H1 (cell line): ENCODE measurements at regions not wholly inside any gene's neighbourhood (a gene's known extent, or its start where the extent isn't known, plus 50 kb on each side); places are given as distances from the start of the nearest gene placed in this dataset.

Experiments used
- CTCF ChIA-PET: fragments of 300-600 bp; sonication (Branson Sonifier 250); formaldehyde crosslinking; loops from one replicate; lab custom pipeline; 2021; ENCODE audit not compliant: partially characterized antibody; lab: Charles Lee
- POLR2A ChIA-PET: fragments of 300-600 bp; sonication (Branson Sonifier 250); formaldehyde crosslinking; loops from one replicate; lab custom pipeline; 2021; ENCODE audit warnings: inconsistent platforms; ENCODE audit not compliant: partially characterized antibody; lab: Charles Lee
- DNase-seq, 2 experiments: peaks; one replicate each; pipeline versions ENCODE4 v3.0.0 to v3.0.0-alpha.2; 2010 to 2022; ENCODE audit warnings: low spot score in 2 of 2, low read depth in 1 of 2, mixed read lengths in 1 of 2
- FAIRE-seq: peaks from 2 replicates; lab custom pipeline; 2011; peaks lifted over from hg19 to GRCh38; lab: Jason Lieb, UNC
- H2AFZ ChIP-seq: 2 replicates; pipeline ENCODE4 v1.8.1; 2012; ENCODE audit warnings: low read length, inconsistent platforms
- H2AK5ac ChIP-seq: 2 replicates; pipeline ENCODE4 v1.6.1; 2013; ENCODE audit warnings: low read depth, low read length
- H2BK120ac ChIP-seq: replicated peaks from 2 replicates; pipeline ENCODE3; 2013; ENCODE audit warnings: low read depth, low read length, inconsistent platforms
- H2BK12ac ChIP-seq: 2 replicates; pipeline ENCODE4 v1.6.1; 2013; ENCODE audit warnings: low read depth, low read length
- H2BK15ac ChIP-seq: 2 replicates; pipeline ENCODE4 v1.6.1; 2013; ENCODE audit warnings: low read length
- H2BK20ac ChIP-seq: 2 replicates; pipeline ENCODE4 v1.6.1; 2013; ENCODE audit warnings: low read length
- H2BK5ac ChIP-seq: 2 replicates; pipeline ENCODE4 v1.6.1; 2013; ENCODE audit warnings: low read depth, low read length
- H3K14ac ChIP-seq: 2 replicates; pipeline ENCODE4 v1.6.1; 2013; ENCODE audit warnings: inconsistent platforms; ENCODE audit not compliant: insufficient read length
- H3K18ac ChIP-seq: 2 replicates; pipeline ENCODE4 v1.6.1; 2013; ENCODE audit warnings: low read length; ENCODE audit errors: extremely low read depth
- H3K23ac ChIP-seq: 2 replicates; pipeline ENCODE4 v1.6.1; 2013; ENCODE audit warnings: inconsistent platforms; ENCODE audit not compliant: insufficient read length
- H3K23me2 ChIP-seq: 2 replicates; pipeline ENCODE4 v1.6.1; 2013; ENCODE audit warnings: low read depth, low read length
- H3K27ac ChIP-seq: 2 replicates; pipeline ENCODE4 v1.6.1; 2011; ENCODE audit warnings: low read depth, low read length, inconsistent platforms
- H3K27me3 ChIP-seq, 4 experiments: replicated peaks in 1 of 4; 1 replicate in 1 of 4; 2 replicates in 3 of 4; pipeline versions ENCODE4 v1.6.1 to v1.8.1; 2011 to 2013; ENCODE audit warnings: low read length in 3 of 4, mild to moderate bottlenecking in 3 of 4, inconsistent platforms in 2 of 4, mixed read lengths in 2 of 4, moderate library complexity in 1 of 4; ENCODE audit not compliant: control insufficient read depth in 3 of 4, insufficient read depth in 3 of 4; ENCODE audit errors: extremely low read depth in 1 of 4
- H3K36me3 ChIP-seq, 4 experiments: 2 replicates each; pipeline versions ENCODE4 v1.6.1 to v1.8.1; 2011 to 2013; ENCODE audit warnings: mild to moderate bottlenecking in 4 of 4, low read length in 3 of 4, moderate library complexity in 2 of 4, control low read depth in 1 of 4, inconsistent platforms in 1 of 4; ENCODE audit not compliant: insufficient read depth in 4 of 4, control insufficient read depth in 2 of 4
- H3K4ac ChIP-seq: replicated peaks from 2 replicates; pipeline ENCODE3; 2013; ENCODE audit warnings: low read length, low read depth, mixed read lengths, inconsistent platforms; ENCODE audit not compliant: insufficient read length
- H3K4me1 ChIP-seq, 4 experiments: replicated peaks in 1 of 4; 1 replicate in 1 of 4; 2 replicates in 3 of 4; pipeline versions ENCODE4 v1.6.1 to v1.8.1; 2011 to 2013; ENCODE audit warnings: low read length in 3 of 4, inconsistent platforms in 2 of 4, mixed read lengths in 1 of 4; ENCODE audit not compliant: insufficient read depth in 4 of 4, control insufficient read depth in 3 of 4
- H3K4me2 ChIP-seq, 2 experiments: 2 replicates each; pipeline versions ENCODE4 v1.6.1 to v1.8.1; 2011 to 2013; ENCODE audit warnings: low read depth in 2 of 2, low read length in 2 of 2, control low read depth in 1 of 2, inconsistent platforms in 1 of 2, mild to moderate bottlenecking in 1 of 2; ENCODE audit not compliant: insufficient read depth in 1 of 2
- H3K4me3 ChIP-seq, 4 experiments: fragments of 200-600, 300-600 bp in 1 of 4; sonication (generic), shearing (Covaris generic), sonication (Bioruptor Twin) in 1 of 4; 2 replicates each; pipeline versions ENCODE4 v1.5.1 to v1.8.1; 2011 to 2016; ENCODE audit warnings: low read length in 4 of 4, low read depth in 3 of 4, control low read depth in 2 of 4, inconsistent platforms in 2 of 4, mild to moderate bottlenecking in 2 of 4, mixed read lengths in 1 of 4, moderate library complexity in 1 of 4; ENCODE audit not compliant: insufficient read depth in 2 of 4; ENCODE audit errors: extremely low read depth in 1 of 4
- H3K56ac ChIP-seq: replicated peaks from 2 replicates; pipeline ENCODE3; 2013; ENCODE audit warnings: low read depth, mild to moderate bottlenecking, mixed read lengths, low read length, inconsistent platforms; ENCODE audit not compliant: insufficient read length
- H3K79me1 ChIP-seq: 2 replicates; pipeline ENCODE4 v1.6.1; 2013; ENCODE audit warnings: low read depth, low read length, control low read depth
- H3K79me2 ChIP-seq, 2 experiments: 2 replicates each; pipeline versions ENCODE4 v1.6.1 to v1.8.1; 2012 to 2013; ENCODE audit warnings: low read length in 2 of 2, mild to moderate bottlenecking in 2 of 2, inconsistent platforms in 1 of 2; ENCODE audit not compliant: insufficient read depth in 2 of 2, control insufficient read depth in 1 of 2
- H3K9ac ChIP-seq, 4 experiments: replicated peaks in 1 of 4; 1 replicate in 1 of 4; 2 replicates in 3 of 4; pipeline versions ENCODE4 v1.6.1 to v1.8.1; 2011 to 2013; ENCODE audit warnings: low read depth in 3 of 4, low read length in 3 of 4, control low read depth in 2 of 4, mild to moderate bottlenecking in 2 of 4, moderate library complexity in 2 of 4, inconsistent platforms in 1 of 4; ENCODE audit errors: extremely low read depth in 1 of 4
- H3K9me3 ChIP-seq, 2 experiments: 2 replicates each; pipeline versions ENCODE4 v1.6.1 to v1.8.1; 2012 to 2013; ENCODE audit warnings: mild to moderate bottlenecking in 2 of 2, moderate library complexity in 2 of 2, control low read depth in 1 of 2, inconsistent platforms in 1 of 2, low read depth in 1 of 2, low read length in 1 of 2, mixed read lengths in 1 of 2; ENCODE audit not compliant: insufficient read depth in 2 of 2
- H4K20me1 ChIP-seq, 2 experiments: replicated peaks in 1 of 2; 2 replicates each; pipeline versions ENCODE3 to v1.8.1; 2011 to 2013; ENCODE audit warnings: inconsistent platforms in 2 of 2, low read length in 2 of 2, mild to moderate bottlenecking in 1 of 2; ENCODE audit not compliant: insufficient read depth in 2 of 2, control insufficient read depth in 1 of 2
- H4K5ac ChIP-seq: 2 replicates; pipeline ENCODE4 v1.6.1; 2013; ENCODE audit warnings: low read length, low read depth, mixed read lengths, inconsistent platforms; ENCODE audit not compliant: insufficient read length
- H4K8ac ChIP-seq: 2 replicates; pipeline ENCODE4 v1.8.0; 2013; ENCODE audit warnings: mild to moderate bottlenecking, moderate library complexity, low read length, inconsistent platforms; ENCODE audit not compliant: insufficient read depth; ENCODE audit errors: extremely low read depth
- H4K91ac ChIP-seq: replicated peaks from 2 replicates; pipeline ENCODE3; 2013; ENCODE audit warnings: low read length, mixed read lengths, inconsistent platforms; ENCODE audit not compliant: insufficient read length
- BACH1 ChIP-seq: IDR thresholded peaks from 2 replicates; pipeline ENCODE4 v1.6.1; 2012; ENCODE audit warnings: low read length, improper control_type of control experiment
- CTBP2 ChIP-seq: IDR thresholded peaks from 2 replicates; pipeline ENCODE4 v1.7.0; 2011; ENCODE audit warnings: borderline replicate concordance, mild to moderate bottlenecking, moderate library complexity, mixed read lengths, low read length; ENCODE audit not compliant: insufficient read depth, insufficient read length
- CTCF ChIP-seq, 3 experiments: IDR thresholded peaks; 1 replicate in 2 of 3; 2 replicates in 1 of 3; pipeline versions ENCODE4 v1.5.1 to v1.6.1; 2011; ENCODE audit warnings: low read length in 3 of 3, mild to moderate bottlenecking in 3 of 3, inconsistent platforms in 2 of 3, low read depth in 1 of 3, moderate library complexity in 1 of 3; ENCODE audit not compliant: insufficient read depth in 1 of 3; ENCODE audit errors: control extremely low read depth in 1 of 3
- E2F6 ChIP-seq: IDR thresholded peaks from 2 replicates; pipeline ENCODE4 v1.6.1; 2012; ENCODE audit warnings: inconsistent platforms
- HDAC6 ChIP-seq: IDR thresholded peaks from one replicate; pipeline ENCODE4 v1.7.1; 2012; ENCODE audit warnings: low read depth, mild to moderate bottlenecking, inconsistent platforms, low read length, moderate library complexity
- JUND ChIP-seq: IDR thresholded peaks from 2 replicates; pipeline ENCODE4 v1.6.1; 2011; ENCODE audit warnings: mild to moderate bottlenecking, improper control_type of control experiment, low read length
- KDM5A ChIP-seq: fragments of 200-600 bp; IDR thresholded peaks from 2 replicates; pipeline ENCODE4 v1.7.1; 2012; ENCODE audit warnings: mild to moderate bottlenecking, low read length, inconsistent platforms, mixed read lengths
- MAX ChIP-seq: IDR thresholded peaks from 2 replicates; pipeline ENCODE4 v1.6.1; 2012; ENCODE audit warnings: inconsistent platforms
- RFX5 ChIP-seq: IDR thresholded peaks from 2 replicates; pipeline ENCODE4 v1.6.1; 2011; ENCODE audit warnings: low read depth, low read length, improper control_type of control experiment, borderline replicate concordance
- RNF2 ChIP-seq: fragments of 200-900, 300-1000 bp; sonication (generic); IDR thresholded peaks from 2 replicates; pipeline ENCODE4 v1.7.1; 2016; ENCODE audit warnings: borderline replicate concordance, low read depth, mild to moderate bottlenecking, antibody characterized with exemption, low read length; ENCODE audit not compliant: poor library complexity, severe bottlenecking; ENCODE audit errors: missing control alignments
- SP2 ChIP-seq: IDR thresholded peaks from 2 replicates; pipeline ENCODE4 v1.6.1; 2012; ENCODE audit warnings: mild to moderate bottlenecking, low read length, inconsistent platforms
- TAF1 ChIP-seq: IDR thresholded peaks from 2 replicates; pipeline ENCODE4 v1.6.1; 2011; ENCODE audit warnings: mild to moderate bottlenecking, low read depth, low read length

- H3K14ac ChIP-seq, result no peak overlapping the region
- no peak overlapping the region for H2BK12ac ChIP-seq
- no peaks in the 10 kb centered on the region; a peak in 1 of 7 replicates for H3K4me1 ChIP-seq
- H3K4ac ChIP-seq, result no peak overlapping the region
- no peak overlapping the region for H3K4me3 ChIP-seq
- DNase-seq, result no peak
- H2BK5ac ChIP-seq, result no peak overlapping the region
- H4K8ac ChIP-seq, result no peak overlapping the region
- no peak overlapping the region for H4K5ac ChIP-seq
- H3K27ac ChIP-seq, result no peak overlapping the region
- H3K23me2 ChIP-seq, result no peaks in the 10 kb centered on the region
- no peak overlapping the region for H2AK5ac ChIP-seq
- H3K27me3 ChIP-seq, result no peaks in the 10 kb centered on the region
- H3K36me3 ChIP-seq, result no peaks in the 10 kb centered on the region
- no peak overlapping the region for H3K56ac ChIP-seq
- no peak overlapping the region; the same call in 1 of the 2 replicates for H2AFZ ChIP-seq
- no peak overlapping the region for H4K91ac ChIP-seq
- no peak overlapping the region for H3K9ac ChIP-seq
- H3K4me2 ChIP-seq, result no peak overlapping the region
- ChIA-PET CTCF (no interaction called here), POLR2A (no interaction called here)
- H2BK20ac ChIP-seq, result no peak overlapping the region
- no peaks in the 10 kb centered on the region for H3K79me2 ChIP-seq
- H2BK120ac ChIP-seq, result no peak overlapping the region
- H3K23ac ChIP-seq, result no peak overlapping the region
- no peak for FAIRE-seq
- H2BK15ac ChIP-seq, result no peak overlapping the region
- H4K20me1 ChIP-seq, result no peaks in the 10 kb centered on the region
- H3K18ac ChIP-seq, result no peak overlapping the region
- H3K9me3 ChIP-seq, result peaks cover 6% of the 10 kb centered on the region in 2 experiments
- no peaks in the 10 kb centered on the region for H3K79me1 ChIP-seq
- TF ChIP-seq E2F6 (no peak), KDM5A (no peak), BACH1 (no peak), RNF2 (no peak), CTCF (IDR thresholded peaks at IDR 0.05; ENCODE audit: control extremely low read depth in 1 of 3, insufficient read depth in 1 of 3, low read depth in 1 of 3, low read length in 3 of 3) (no peak), TAF1 (no peak), JUND (no peak), MAX (no peak), SP2 (no peak), CTBP2 (no peak), HDAC6 (no peak), RFX5 (no peak)
These were observed 193.6 kb downstream of the AASDHPPT start for GRCh38 chr11:106271086-106271485.
